GM18498 (cell line): ENCODE measurements at regions not wholly inside any gene's neighbourhood (a gene's known extent, or its start where the extent isn't known, plus 50 kb on each side); places are given as distances from the start of the nearest gene placed in this dataset.
A peak's percentile ranks its signal among the peaks of the same experiment; 100 is the strongest.

Experiments used
- ATAC-seq: cut with Tn5 transposase; IDR thresholded peaks from one replicate; pipeline ENCODE4 v1.9.1; 2021; ENCODE audit warnings: mild to moderate bottlenecking, moderate library complexity; ENCODE audit not compliant: unreplicated experiment

GRCh38 chr1:68953311-68953710 lies 456.4 kb upstream of the DEPDC1 start:
- no peak for ATAC-seq

- ATAC-seq, result no peak
Measured at GRCh38 chr1:68954841-68955240, 458.0 kb upstream of the DEPDC1 start.

- ATAC-seq, result no peak
Measured at GRCh38 chr1:68955424-68955823, 458.5 kb upstream of the DEPDC1 start.

DNA sequence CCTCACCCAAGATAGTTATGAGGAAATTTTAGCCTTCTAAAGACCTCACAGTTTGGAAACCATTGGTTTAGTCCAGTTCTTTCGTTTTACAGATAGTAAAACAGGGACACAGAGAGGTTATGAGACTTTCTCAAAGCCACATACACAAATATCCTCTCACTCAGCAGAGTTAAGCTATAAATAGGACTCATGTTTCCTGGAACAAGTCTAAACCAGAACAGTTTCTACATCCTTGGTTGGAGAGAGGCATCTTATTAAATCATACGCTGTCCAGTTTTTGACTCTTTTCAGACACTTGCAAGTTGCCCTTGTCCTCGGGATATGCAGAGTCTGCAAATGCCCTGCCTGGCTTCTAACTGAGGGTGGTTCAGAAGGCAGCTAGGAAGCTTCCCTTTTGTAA lies 462.1 kb upstream of the DEPDC1 start:
- ATAC-seq, result no peak

DNA sequence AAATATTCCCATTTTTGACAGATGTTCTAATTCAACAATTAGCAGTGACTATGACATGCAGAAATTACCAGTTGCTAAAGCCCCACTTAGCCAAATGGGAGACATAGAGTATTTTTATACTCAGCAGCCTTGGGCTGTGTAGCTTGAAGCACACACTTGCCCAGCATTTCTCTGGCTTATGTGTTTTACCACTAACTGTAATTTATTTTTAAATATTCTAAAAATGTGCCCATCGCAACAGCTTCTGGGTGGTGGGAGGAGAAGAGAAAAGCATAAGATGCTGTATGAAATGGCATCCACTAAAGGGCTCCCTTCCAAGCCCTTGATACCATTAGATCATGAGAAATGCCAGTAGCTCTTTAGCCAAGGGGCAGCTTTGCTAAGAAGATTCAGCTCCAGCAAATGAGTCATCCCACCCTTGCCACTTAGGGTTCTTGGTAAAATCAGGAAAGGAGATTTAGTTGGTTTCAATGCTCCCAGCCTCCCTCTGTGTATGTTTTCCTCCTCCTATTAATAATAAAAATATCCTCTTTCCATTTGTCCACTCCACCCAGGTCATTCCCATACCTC lies 462.7 kb upstream of the DEPDC1 start:
- ATAC-seq, result no peak

GRCh38 chr1:68961143-68961542 lies 464.3 kb upstream of the DEPDC1 start:
- ATAC-seq, result no peak

- ATAC-seq, result no peak
Measured at GRCh38 chr1:68963353-68963752, 466.5 kb upstream of the DEPDC1 start.

DNA sequence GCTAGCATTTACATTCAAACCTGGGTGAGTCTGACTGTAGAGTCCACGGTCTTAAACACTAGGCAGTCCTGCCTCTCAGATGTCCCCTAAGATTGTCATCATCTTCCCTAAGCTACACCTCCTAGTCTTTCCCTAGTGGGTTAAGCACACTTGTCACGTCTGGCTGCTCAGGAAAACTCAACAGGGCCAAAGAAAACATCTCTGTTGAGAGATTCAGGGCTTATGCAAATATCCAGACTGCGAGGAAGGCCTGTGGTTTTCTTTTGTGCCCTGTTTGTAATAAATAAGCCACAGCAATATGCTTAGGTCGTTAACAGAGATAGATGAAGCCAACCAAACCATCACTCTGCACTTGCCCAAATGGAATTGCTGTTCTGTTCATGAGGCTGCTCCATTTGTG lies 472.6 kb upstream of the DEPDC1 start:
- ATAC-seq, result no peak

GRCh38 chr1:68970571-68970970 lies 473.7 kb upstream of the DEPDC1 start:
- ATAC-seq, result no peak

GRCh38 chr1:68973459-68974244 lies 476.8 kb upstream of the DEPDC1 start:
- ATAC-seq, result no peak

GRCh38 chr1:68974447-68974846 lies 477.6 kb upstream of the DEPDC1 start:
- no peak for ATAC-seq

GRCh38 chr1:68975212-68975933 lies 478.5 kb upstream of the DEPDC1 start:
- no peak for ATAC-seq

GRCh38 chr1:68976916-68977610 lies 480.2 kb upstream of the DEPDC1 start:
- ATAC-seq, result no peak

GRCh38 chr1:68979891-68980290 lies 483.0 kb upstream of the DEPDC1 start:
- no peak for ATAC-seq

GRCh38 chr1:68984289-68984688 lies 487.4 kb upstream of the DEPDC1 start:
- ATAC-seq, result no peak

DNA sequence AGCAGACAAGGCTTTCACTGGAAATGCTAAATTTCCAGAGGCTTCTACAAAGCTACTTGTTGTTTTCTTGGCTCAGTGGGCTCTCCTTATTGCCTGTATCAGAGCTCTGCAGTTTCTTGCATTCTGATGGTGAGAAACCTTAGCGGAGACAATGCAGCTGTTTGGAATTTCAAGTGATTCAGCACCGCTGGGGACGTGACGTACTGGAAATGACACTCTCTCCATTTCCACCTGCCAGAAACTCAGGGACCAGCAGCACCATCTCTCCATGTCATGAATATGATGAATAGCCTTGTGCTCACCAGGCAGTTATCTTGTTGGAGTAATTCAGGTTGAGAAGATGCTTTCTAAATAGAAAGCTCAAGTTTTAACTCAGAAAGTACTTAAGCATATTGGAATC lies 497.2 kb upstream of the DEPDC1 start:
- no peak for ATAC-seq

DNA sequence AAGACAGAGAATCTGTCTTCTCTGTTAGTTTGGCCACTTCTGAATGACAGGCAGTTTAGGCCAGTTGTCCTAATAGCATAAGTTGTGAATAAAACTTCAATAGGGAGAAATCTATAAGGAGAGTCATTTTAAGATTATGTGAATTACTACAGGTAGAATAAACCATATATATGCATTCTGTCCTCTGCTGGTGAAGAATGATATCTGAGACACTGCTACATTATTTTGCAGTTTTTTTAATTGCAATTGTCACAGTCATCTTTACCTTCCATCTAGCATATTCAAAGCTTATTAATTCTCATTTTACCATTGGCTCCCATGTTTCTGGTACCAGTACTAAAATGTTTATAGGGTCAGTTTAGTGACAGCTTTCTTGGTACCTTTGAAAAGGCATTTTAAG lies 519.6 kb upstream of the DEPDC1 start:
- ATAC-seq, result no peak

- ATAC-seq, result no peak
Measured at GRCh38 chr1:69029649-69030048, 532.8 kb upstream of the DEPDC1 start.

DNA sequence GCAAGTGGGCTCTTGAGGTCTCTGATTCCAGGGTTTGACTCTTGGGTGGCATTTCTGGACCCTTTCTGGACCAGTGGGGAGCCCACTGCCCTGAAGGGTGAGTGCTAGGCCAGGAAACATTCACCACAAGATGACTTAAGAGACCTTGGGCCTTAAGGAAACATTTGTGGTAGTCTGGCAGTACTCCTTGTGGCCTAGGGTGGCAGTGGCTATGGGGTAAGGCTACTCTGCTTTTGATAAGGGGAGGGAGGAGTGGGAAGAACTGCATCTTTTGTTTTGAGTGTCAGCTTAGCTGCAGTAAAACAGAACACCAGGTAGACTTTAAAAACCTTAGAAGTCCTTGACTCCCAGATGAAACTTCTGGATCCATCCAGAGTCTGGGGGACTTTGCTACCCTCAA lies 529.3 kb upstream of the LRRC7 start:
- ATAC-seq, result no peak

GRCh38 chr1:69045572-69045971 lies 522.1 kb upstream of the LRRC7 start:
- no peak for ATAC-seq

DNA sequence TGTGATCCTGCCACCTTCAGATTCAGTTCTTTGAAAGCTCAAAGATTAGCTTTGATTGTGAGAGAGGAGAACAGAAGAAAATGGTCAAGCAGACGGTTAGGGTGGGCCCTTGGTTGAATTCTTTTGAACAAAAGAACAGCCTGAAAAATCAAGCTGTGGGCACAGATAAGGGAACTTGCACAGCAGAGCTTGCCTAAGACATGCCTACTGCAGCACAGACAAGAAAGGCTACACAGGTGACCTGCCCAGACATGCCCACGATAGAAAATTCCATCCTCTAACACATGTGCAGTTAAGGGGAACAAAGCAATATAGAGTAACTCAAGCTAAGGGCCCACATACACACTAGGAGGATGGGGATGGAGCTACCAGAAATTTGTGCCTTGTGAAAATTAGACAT lies 512.5 kb upstream of the LRRC7 start:
- ATAC-seq, result peak; percentile 81

GRCh38 chr1:69058454-69058853 lies 509.3 kb upstream of the LRRC7 start:
- no peak for ATAC-seq
